GM12891 (cell line): ENCODE measurements at regions not wholly inside any gene's neighbourhood (a gene's known extent, or its start where the extent isn't known, plus 50 kb on each side); places are given as distances from the start of the nearest gene placed in this dataset.

Experiments used
- POLR2A ChIP-seq: IDR thresholded peaks from 2 replicates; pipeline ENCODE4 v1.6.1; 2011; ENCODE audit warnings: low read depth, low read length, control low read depth
- POLR2AphosphoS5 ChIP-seq: IDR thresholded peaks from 2 replicates; pipeline ENCODE4 v1.6.1; 2011; ENCODE audit warnings: low read depth, low read length, control low read depth

- no peak for TF ChIP-seq POLR2A
- no peak for TF ChIP-seq POLR2AphosphoS5
Measured at GRCh38 chr7:13727279-13727678, 262.2 kb downstream of the ETV1 start.
